A204.1 (cell line): ENCODE measurements at regions not wholly inside any gene's neighbourhood (a gene's known extent, or its start where the extent isn't known, plus 50 kb on each side); places are given as distances from the start of the nearest gene placed in this dataset.

Experiments used
- FAIRE-seq: peaks from 2 replicates; lab custom pipeline; 2012; peaks lifted over from hg19 to GRCh38; lab: Jason Lieb, UNC

GRCh38 chr14:76603713-76604112 is 157.6 kb upstream of the VASH1 start:
- no peak for FAIRE-seq

- FAIRE-seq, result no peak
Observed at GRCh38 chr14:76607510-76607909, 153.8 kb upstream of the VASH1 start.

- FAIRE-seq, result no peak
Observed at GRCh38 chr14:76612654-76613053, 148.6 kb upstream of the VASH1 start.

GRCh38 chr14:76613616-76614015 is 147.7 kb upstream of the VASH1 start:
- no peak for FAIRE-seq

- FAIRE-seq, result no peak
Observed at GRCh38 chr14:76615331-76615730, 145.9 kb upstream of the VASH1 start.

GRCh38 chr14:76617440-76617839 is 143.8 kb upstream of the VASH1 start:
- FAIRE-seq, result no peak

- FAIRE-seq, result no peak
Observed at GRCh38 chr14:76636602-76637001, 124.7 kb upstream of the VASH1 start.

GRCh38 chr14:76638841-76639240 is 122.4 kb upstream of the VASH1 start:
- no peak for FAIRE-seq

- no peak for FAIRE-seq
Observed at GRCh38 chr14:76639606-76640229, 121.5 kb upstream of the VASH1 start.

- FAIRE-seq, result no peak
Observed at GRCh38 chr14:76640923-76641395, 120.3 kb upstream of the VASH1 start.

- no peak for FAIRE-seq
Observed at GRCh38 chr14:76641541-76641940, 119.7 kb upstream of the VASH1 start.

- FAIRE-seq, result no peak
Observed at GRCh38 chr14:76643887-76644286, 117.4 kb upstream of the VASH1 start.

GRCh38 chr14:76644855-76645518 is 116.3 kb upstream of the VASH1 start:
- FAIRE-seq, result no peak

- FAIRE-seq, result peak; percentile 83
Observed at GRCh38 chr14:76647697-76648298, 113.5 kb upstream of the VASH1 start.

- FAIRE-seq, result no peak
Observed at GRCh38 chr14:76651410-76652055, 109.7 kb upstream of the VASH1 start.

- no peak for FAIRE-seq
Observed at GRCh38 chr14:76653875-76654572, 107.2 kb upstream of the VASH1 start.

- FAIRE-seq, result no peak
Observed at GRCh38 chr14:76654573-76655108, 106.6 kb upstream of the VASH1 start.

- no peak for FAIRE-seq
Observed at GRCh38 chr14:76655331-76655730, 105.9 kb upstream of the VASH1 start.

- no peak for FAIRE-seq
Observed at GRCh38 chr14:76656592-76656991, 104.7 kb upstream of the VASH1 start.

GRCh38 chr14:76657404-76657803 is 103.9 kb upstream of the VASH1 start:
- no peak for FAIRE-seq

- FAIRE-seq, result no peak
Observed at GRCh38 chr14:76657846-76658245, 103.4 kb upstream of the VASH1 start.

- no peak for FAIRE-seq
Observed at GRCh38 chr14:76662580-76662979, 98.7 kb upstream of the VASH1 start.
